ENCODE measurements at regions not wholly inside any gene's neighbourhood (a gene's known extent, or its start where the extent isn't known, plus 50 kb on each side); places are given as distances from the start of the nearest gene placed in this dataset.

DNA sequence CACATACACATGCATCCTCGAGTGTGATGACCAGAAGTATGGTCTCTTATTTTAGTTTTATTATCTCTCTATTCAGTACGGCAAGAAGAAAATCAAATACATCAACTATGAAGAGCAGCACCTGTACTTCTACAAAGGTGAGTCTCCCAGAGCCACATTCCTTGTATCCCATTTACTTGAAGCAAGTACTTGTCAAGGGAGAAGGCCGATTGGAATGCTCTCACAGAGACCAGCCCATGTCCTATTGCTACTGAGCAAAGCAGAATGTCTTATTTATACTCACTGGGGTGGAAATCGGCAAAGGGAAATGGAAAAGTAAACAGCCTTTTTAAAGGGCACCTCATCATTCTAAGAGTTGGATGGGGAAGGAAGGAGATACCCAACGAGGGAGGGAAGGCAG lies 72.6 kb upstream of the OR5AK2 start:
- TF ChIP-seq, protein P1, sequence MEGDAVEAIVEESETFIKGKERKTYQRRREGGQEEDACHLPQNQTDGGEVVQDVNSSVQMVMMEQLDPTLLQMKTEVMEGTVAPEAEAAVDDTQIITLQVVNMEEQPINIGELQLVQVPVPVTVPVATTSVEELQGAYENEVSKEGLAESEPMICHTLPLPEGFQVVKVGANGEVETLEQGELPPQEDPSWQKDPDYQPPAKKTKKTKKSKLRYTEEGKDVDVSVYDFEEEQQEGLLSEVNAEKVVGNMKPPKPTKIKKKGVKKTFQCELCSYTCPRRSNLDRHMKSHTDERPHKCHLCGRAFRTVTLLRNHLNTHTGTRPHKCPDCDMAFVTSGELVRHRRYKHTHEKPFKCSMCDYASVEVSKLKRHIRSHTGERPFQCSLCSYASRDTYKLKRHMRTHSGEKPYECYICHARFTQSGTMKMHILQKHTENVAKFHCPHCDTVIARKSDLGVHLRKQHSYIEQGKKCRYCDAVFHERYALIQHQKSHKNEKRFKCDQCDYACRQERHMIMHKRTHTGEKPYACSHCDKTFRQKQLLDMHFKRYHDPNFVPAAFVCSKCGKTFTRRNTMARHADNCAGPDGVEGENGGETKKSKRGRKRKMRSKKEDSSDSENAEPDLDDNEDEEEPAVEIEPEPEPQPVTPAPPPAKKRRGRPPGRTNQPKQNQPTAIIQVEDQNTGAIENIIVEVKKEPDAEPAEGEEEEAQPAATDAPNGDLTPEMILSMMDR (IDR thresholded peaks at IDR 0.05): no peak
- no peak overlapping the region for H3K4me3 Mint-ChIP-seq (ENCODE audit: unreplicated experiment)
- H3K27ac Mint-ChIP-seq (ENCODE audit: unreplicated experiment): no peak overlapping the region
- no peaks in the 10 kb centered on the region for H3K9me3 Mint-ChIP-seq (ENCODE audit: unreplicated experiment)
- H3K27me3 Mint-ChIP-seq (ENCODE audit: unreplicated experiment): no peaks in the 10 kb centered on the region
- no peaks in the 10 kb centered on the region for H3K36me3 Mint-ChIP-seq (ENCODE audit: unreplicated experiment)
- DNase-seq (ENCODE audit: extremely low spot score, unreplicated experiment): no peak
- no peaks in the 10 kb centered on the region for H3K4me1 Mint-ChIP-seq (ENCODE audit: unreplicated experiment)

DNA sequence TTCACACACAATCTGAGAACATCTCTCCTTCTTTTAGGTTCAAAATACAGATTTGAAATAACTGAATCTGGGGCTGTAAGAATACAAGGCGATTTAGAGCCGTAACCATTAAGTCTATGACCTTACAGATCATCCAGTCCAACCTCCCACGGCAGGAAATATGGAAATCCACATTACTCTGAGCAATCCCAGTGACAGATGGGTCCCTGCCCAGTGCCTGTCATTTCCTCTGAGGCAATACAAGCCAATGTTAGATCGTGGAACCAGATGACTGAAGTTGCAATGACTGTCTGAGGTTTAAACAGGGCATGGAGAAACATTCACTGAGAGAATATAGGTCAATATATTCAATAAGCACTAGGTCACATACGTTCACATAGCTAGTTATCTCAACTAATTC lies 77.4 kb upstream of the OR5AK2 start:
- Mint-ChIP-seq H3K27ac (ENCODE audit: unreplicated experiment) (no peak overlapping the region), H3K4me1 (ENCODE audit: unreplicated experiment) (no peaks in the 10 kb centered on the region), H3K9me3 (ENCODE audit: unreplicated experiment) (no peaks in the 10 kb centered on the region), H3K27me3 (ENCODE audit: unreplicated experiment) (no peaks in the 10 kb centered on the region), H3K36me3 (ENCODE audit: unreplicated experiment) (no peaks in the 10 kb centered on the region), H3K4me3 (ENCODE audit: unreplicated experiment) (no peak overlapping the region)
- TF ChIP-seq, protein P1 (IDR thresholded peaks at IDR 0.05): no peak
- no peak for DNase-seq (ENCODE audit: extremely low spot score, unreplicated experiment)

DNA sequence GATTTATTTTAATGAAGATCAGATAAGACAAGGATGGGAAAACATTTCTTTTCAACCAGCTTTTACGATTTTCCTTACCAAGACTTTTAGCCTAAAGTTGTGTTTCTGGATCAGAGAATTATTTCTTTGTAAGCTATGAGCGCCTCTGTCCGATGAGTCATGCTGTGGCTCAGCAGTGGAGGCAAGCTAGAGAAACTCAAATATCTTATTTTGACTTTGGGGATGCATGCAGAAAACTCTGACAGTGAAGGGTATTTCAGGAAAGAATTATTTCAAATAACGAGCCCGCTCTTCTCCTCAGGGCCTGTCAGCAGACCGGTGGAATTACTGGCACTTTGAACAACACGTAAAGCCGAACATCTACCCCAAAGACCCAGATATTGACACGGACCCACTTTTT lies 77.9 kb upstream of the OR5AK2 start:
- H3K4me1 Mint-ChIP-seq (ENCODE audit: unreplicated experiment): no peaks in the 10 kb centered on the region
- no peaks in the 10 kb centered on the region for H3K27me3 Mint-ChIP-seq (ENCODE audit: unreplicated experiment)
- no peaks in the 10 kb centered on the region for H3K9me3 Mint-ChIP-seq (ENCODE audit: unreplicated experiment)
- H3K27ac Mint-ChIP-seq (ENCODE audit: unreplicated experiment): no peak overlapping the region
- TF ChIP-seq, protein P1 (IDR thresholded peaks at IDR 0.05): no peak
- no peak for DNase-seq (ENCODE audit: extremely low spot score, unreplicated experiment)
- H3K36me3 Mint-ChIP-seq (ENCODE audit: unreplicated experiment): no peaks in the 10 kb centered on the region
- H3K4me3 Mint-ChIP-seq (ENCODE audit: unreplicated experiment): no peak overlapping the region

DNA sequence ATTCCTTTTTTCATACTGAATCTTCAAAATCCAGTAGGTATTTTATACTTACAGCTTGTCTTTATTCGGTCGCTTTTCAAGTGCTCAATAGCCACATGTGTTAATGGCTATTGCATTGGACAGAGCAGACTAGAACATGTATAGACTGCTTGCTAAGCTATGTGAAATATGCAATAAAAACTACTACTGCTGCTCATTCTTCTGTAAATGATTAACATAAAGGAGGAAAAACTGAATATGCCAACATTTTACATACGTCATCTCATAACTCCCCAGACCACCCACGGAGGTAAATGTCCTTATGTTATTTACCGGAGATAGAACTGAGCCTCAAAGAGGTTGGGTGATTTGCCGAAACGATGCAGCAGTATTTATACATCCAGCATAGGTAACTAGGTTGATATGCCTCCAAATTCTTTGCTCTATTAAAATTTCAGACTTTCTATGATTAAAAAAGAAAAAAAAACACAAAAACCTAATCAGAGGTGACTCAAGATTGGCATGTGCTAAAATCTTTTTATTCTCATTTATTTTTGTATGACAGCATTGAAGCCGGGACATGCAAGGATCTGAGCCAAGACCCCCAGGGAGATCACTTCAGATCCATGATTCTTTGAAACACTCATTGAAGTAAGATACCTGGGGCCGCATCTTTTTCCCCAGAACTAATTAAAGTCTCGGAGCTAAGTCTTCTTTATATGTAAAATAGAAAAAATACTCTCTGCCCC lies 78.5 kb upstream of the OR5AK2 start:
- no peaks in the 10 kb centered on the region for H3K4me1 Mint-ChIP-seq (ENCODE audit: unreplicated experiment)
- no peak overlapping the region for H3K4me3 Mint-ChIP-seq (ENCODE audit: unreplicated experiment)
- no peaks in the 10 kb centered on the region for H3K36me3 Mint-ChIP-seq (ENCODE audit: unreplicated experiment)
- DNase-seq (ENCODE audit: extremely low spot score, unreplicated experiment): no peak
- TF ChIP-seq, protein P1 (IDR thresholded peaks at IDR 0.05): no peak
- H3K27ac Mint-ChIP-seq (ENCODE audit: unreplicated experiment): no peak overlapping the region
- no peaks in the 10 kb centered on the region for H3K9me3 Mint-ChIP-seq (ENCODE audit: unreplicated experiment)
- no peaks in the 10 kb centered on the region for H3K27me3 Mint-ChIP-seq (ENCODE audit: unreplicated experiment)

DNA sequence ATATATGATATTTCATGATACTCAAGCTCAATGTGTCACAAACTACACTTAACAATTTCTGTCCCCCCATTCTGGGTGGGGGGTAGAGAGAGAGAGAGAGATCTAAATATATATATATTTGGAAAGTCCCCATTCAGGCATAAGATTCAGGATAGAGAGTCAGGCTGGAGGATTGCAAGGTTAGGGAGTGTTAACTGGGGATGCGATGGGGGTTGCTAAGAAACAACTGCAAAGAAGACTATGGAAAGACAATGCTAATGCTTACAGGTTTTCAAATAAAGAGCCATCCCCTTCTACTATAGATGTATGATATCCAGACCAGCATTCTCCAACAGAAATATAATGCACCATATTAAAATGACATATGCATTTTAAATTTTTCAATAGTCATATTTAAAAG lies 79.2 kb upstream of the OR5AK2 start:
- Mint-ChIP-seq H3K27me3 (ENCODE audit: unreplicated experiment) (no peaks in the 10 kb centered on the region), H3K9me3 (ENCODE audit: unreplicated experiment) (no peaks in the 10 kb centered on the region), H3K27ac (ENCODE audit: unreplicated experiment) (no peak overlapping the region), H3K4me1 (ENCODE audit: unreplicated experiment) (no peaks in the 10 kb centered on the region), H3K4me3 (ENCODE audit: unreplicated experiment) (no peak overlapping the region), H3K36me3 (ENCODE audit: unreplicated experiment) (no peaks in the 10 kb centered on the region)
- TF ChIP-seq, protein P1 (IDR thresholded peaks at IDR 0.05): no peak
- no peak for DNase-seq (ENCODE audit: extremely low spot score, unreplicated experiment)

Measured in osteocyte (in vitro differentiated cells).